Subcutaneous abdominal adipose tissue (tissue), 5 donors: ENCODE measurements at regions not wholly inside any gene's neighbourhood (a gene's known extent, or its start where the extent isn't known, plus 50 kb on each side); places are given as distances from the start of the nearest gene placed in this dataset.

Experiments
- H3K27ac ChIP-seq: one replicate; pipeline ENCODE4 v1.7.0; 2013; ENCODE audit warnings: low read depth, mild to moderate bottlenecking, inconsistent platforms, low read length, moderate library complexity
- H3K27me3 ChIP-seq, 5 donors: one replicate each; pipeline ENCODE4 v1.7.0; 2013; ENCODE audit warnings: low read length in 5 of 5, inconsistent platforms in 1 of 5; ENCODE audit not compliant: control insufficient read depth in 5 of 5, insufficient read depth in 4 of 5
- H3K36me3 ChIP-seq, 5 donors: one replicate each; pipeline ENCODE4 v1.7.0; 2013; ENCODE audit warnings: low read length in 5 of 5; ENCODE audit not compliant: control insufficient read depth in 5 of 5, insufficient read depth in 5 of 5
- H3K4me1 ChIP-seq, 5 donors: one replicate each; pipeline ENCODE4 v1.7.0; 2013; ENCODE audit warnings: low read length in 5 of 5, mild to moderate bottlenecking in 3 of 5, moderate library complexity in 1 of 5; ENCODE audit not compliant: control insufficient read depth in 5 of 5, insufficient read depth in 5 of 5
- H3K4me3 ChIP-seq, 5 donors: one replicate each; pipeline ENCODE4 v1.7.0; 2013; ENCODE audit warnings: low read length in 5 of 5, low read depth in 1 of 5
- H3K9ac ChIP-seq, 5 donors: one replicate each; pipeline ENCODE4 v1.7.0; 2013; ENCODE audit warnings: low read length in 5 of 5, mild to moderate bottlenecking in 4 of 5, moderate library complexity in 3 of 5
- H3K9me3 ChIP-seq, 5 donors: one replicate each; pipeline ENCODE4 v1.7.0; 2013; ENCODE audit warnings: low read length in 5 of 5; ENCODE audit not compliant: control insufficient read depth in 5 of 5
- donor health status: healthy.
- donor health status: healthy.
- donor health status: healthy.
- donor health status: healthy.
- donor health status: healthy.

GRCh38 chrX:14476205-14476604 is 53.1 kb upstream of the GLRA2 start:
- no peak overlapping the region for H3K9ac ChIP-seq
- H3K4me1 ChIP-seq = peaks cover 0 to 4% (median 0%) of the 10 kb centered on the region in 5 donors
- H3K27me3 ChIP-seq = no peaks in the 10 kb centered on the region
- no peak overlapping the region for H3K4me3 ChIP-seq
- H3K27ac ChIP-seq = no peak overlapping the region
- H3K9me3 ChIP-seq = peaks cover 0 to 6% (median 0%) of the 10 kb centered on the region in 5 donors
- H3K36me3 ChIP-seq = no peaks in the 10 kb centered on the region

DNA sequence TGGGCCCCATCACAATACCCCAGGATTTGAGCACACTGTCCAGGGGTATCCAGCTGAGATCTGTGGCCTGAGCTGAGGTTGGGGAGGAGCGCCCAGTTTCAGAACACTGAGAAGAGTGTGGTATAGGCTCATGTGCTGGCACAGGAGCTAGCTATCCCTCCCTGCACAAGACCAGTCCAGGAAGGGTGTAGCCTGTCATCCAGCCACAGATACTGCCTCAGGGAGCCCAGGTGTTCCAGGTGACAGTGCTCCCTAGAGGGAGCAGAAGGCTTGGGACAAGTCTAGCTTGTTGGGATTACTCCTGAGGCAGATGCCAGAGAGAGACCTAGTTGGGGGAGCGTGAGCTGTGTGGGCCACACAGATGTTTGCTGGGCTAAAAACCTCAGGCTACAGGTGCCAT is 79.6 kb upstream of the GLRA2 start:
- no peaks in the 10 kb centered on the region for H3K4me1 ChIP-seq
- peaks cover 0 to 8% (median 6%) of the 10 kb centered on the region in 5 donors for H3K27me3 ChIP-seq
- H3K9me3 ChIP-seq = peaks cover 0 to 2% (median 0%) of the 10 kb centered on the region in 5 donors
- H3K9ac ChIP-seq = no peak overlapping the region
- H3K36me3 ChIP-seq = no peaks in the 10 kb centered on the region
- no peak overlapping the region for H3K27ac ChIP-seq
- H3K4me3 ChIP-seq = no peak overlapping the region

- Histone ChIP-seq H3K27ac (no peak overlapping the region), H3K9me3 (no peaks in the 10 kb centered on the region), H3K27me3 (peaks cover 0 to 8% (median 6%) of the 10 kb centered on the region in 5 donors), H3K36me3 (no peaks in the 10 kb centered on the region), H3K4me3 (no peak overlapping the region), H3K9ac (no peak overlapping the region), H3K4me1 (no peaks in the 10 kb centered on the region)
Measured at GRCh38 chrX:14448406-14448805, 80.9 kb upstream of the GLRA2 start.

- Histone ChIP-seq H3K9me3 (no peaks in the 10 kb centered on the region), H3K36me3 (no peaks in the 10 kb centered on the region), H3K4me3 (no peak overlapping the region), H3K27me3 (peaks cover 0 to 3% (median 0%) of the 10 kb centered on the region in 5 donors), H3K4me1 (no peaks in the 10 kb centered on the region), H3K9ac (no peak overlapping the region), H3K27ac (no peak overlapping the region)
Measured at GRCh38 chrX:14440106-14440505, 89.2 kb upstream of the GLRA2 start.

DNA sequence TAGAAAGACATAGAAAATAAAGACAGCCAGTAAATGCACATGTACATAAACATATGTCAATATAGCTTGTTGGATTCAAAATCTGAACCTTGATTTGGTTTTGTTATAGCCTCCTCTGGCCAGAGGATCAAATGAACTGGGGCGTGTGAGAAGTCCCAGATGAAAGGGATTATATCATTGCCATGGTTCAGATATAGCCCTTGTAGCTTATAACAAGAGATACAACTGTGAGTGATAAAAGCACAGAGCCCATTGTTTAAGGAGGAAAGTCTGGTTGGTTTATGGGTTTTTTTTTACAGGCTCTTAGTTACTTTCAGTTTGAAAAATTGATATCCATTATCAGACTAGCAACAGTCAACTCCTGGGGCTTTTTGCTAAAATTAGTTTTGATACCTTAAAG is 101.7 kb upstream of the GLRA2 start:
- H3K4me3 ChIP-seq = no peak overlapping the region
- H3K27me3 ChIP-seq = peaks cover 0 to 4% (median 0%) of the 10 kb centered on the region in 5 donors
- no peaks in the 10 kb centered on the region for H3K4me1 ChIP-seq
- H3K9ac ChIP-seq = no peak overlapping the region
- no peak overlapping the region for H3K27ac ChIP-seq
- no peaks in the 10 kb centered on the region for H3K36me3 ChIP-seq
- H3K9me3 ChIP-seq = no peaks in the 10 kb centered on the region

DNA sequence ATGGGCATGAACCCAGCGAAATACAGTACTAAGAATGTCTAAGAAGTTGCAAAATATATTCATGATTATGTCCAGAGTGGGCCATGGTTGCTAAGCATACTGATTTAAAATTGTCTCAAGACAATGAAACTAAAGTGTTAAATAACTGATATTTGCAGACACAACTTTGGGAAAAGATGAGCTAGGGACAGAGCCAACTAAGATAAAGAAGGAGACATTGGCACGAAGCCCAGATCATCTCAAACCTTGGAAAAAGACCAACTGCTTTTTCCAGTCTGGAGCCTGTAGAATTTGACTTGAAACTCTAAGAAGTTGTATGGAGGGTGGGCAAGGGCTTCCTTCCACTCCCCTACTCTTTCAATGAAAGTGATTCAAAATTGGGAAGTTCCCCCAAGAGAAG is 108.5 kb upstream of the GLRA2 start:
- no peaks in the 10 kb centered on the region for H3K36me3 ChIP-seq
- no peaks in the 10 kb centered on the region for H3K9me3 ChIP-seq
- no peak overlapping the region for H3K9ac ChIP-seq
- H3K4me3 ChIP-seq = no peak overlapping the region
- H3K27ac ChIP-seq = no peak overlapping the region
- H3K4me1 ChIP-seq = no peaks in the 10 kb centered on the region
- H3K27me3 ChIP-seq = no peaks in the 10 kb centered on the region

DNA sequence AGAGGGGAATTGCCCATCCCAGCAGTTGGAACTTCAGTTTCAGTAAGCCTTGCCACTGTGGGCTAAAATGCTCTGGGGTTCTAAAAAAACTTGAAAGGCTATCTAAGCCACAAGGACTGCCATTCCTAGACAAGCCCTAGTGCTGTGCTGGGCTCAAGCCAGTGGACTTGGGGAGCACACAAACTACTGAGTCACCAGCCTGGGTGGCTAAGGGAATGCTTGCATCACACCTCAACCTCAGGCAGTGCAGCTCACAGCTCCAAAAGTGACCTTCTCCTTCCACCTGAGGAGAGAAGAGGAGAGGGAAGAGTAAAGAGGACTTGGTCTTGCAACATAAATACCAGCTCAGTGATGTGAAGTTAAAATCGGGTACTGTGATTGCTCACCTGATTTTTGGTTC is 116.7 kb upstream of the GLRA2 start:
- Histone ChIP-seq H3K27me3 (no peaks in the 10 kb centered on the region), H3K9ac (no peak overlapping the region), H3K9me3 (peaks cover 0 to 3% (median 0%) of the 10 kb centered on the region in 5 donors)

DNA sequence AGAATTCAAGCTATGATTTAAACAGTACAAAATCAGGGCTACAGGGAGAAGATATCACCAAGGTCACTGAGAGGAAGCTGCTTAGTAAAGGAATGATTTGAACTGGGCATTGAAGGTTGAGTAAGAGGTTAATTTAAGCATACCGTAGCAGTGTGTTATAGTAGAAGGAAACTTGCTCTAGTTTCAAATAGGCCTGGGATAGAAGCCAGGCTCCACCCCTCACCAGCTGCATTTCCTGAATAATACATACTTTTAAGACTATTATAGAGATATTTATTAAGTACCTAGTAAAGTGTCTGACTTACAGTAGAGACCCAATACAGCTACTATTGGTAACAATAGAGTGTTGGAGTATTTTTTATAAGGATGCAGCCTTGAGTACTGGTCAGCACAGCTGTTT is 118.0 kb upstream of the GLRA2 start:
- Histone ChIP-seq H3K27me3 (no peaks in the 10 kb centered on the region), H3K9ac (no peak overlapping the region), H3K9me3 (peaks cover 0 to 3% (median 0%) of the 10 kb centered on the region in 5 donors), H3K4me3 (no peak overlapping the region), H3K36me3 (no peaks in the 10 kb centered on the region), H3K27ac (no peak overlapping the region), H3K4me1 (peaks cover 0 to 5% (median 0%) of the 10 kb centered on the region in 5 donors)

More for the DNA sequence above, 116.7 kb upstream of the GLRA2 start:
- H3K4me1 ChIP-seq = peaks cover 0 to 5% (median 0%) of the 10 kb centered on the region in 5 donors
- H3K36me3 ChIP-seq = no peaks in the 10 kb centered on the region
- no peak overlapping the region for H3K4me3 ChIP-seq
- H3K27ac ChIP-seq = no peak overlapping the region

DNA sequence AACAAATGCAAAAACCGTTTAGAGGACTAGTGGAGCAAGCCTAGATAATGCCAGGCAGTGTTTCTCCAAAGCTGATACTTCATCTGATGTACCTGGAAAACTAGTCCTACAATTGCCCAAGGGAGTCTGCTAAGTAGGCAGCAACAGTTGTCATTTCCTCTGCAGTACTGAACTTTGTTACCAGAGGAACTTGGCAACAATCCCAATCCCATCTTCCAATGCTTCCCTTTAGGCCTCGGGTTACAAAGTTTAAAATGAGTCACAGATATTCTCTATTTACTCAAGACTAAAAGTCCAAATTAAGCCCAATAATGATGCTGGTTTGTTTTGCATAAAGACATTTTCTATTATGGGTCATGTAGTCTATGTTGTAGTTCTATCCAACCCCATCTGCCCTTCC is 120.0 kb upstream of the GLRA2 start:
- H3K4me3 ChIP-seq = no peak overlapping the region
- peaks cover 0 to 5% (median 0%) of the 10 kb centered on the region in 5 donors for H3K4me1 ChIP-seq
- no peak overlapping the region for H3K9ac ChIP-seq
- H3K27me3 ChIP-seq = peaks cover 0 to 5% (median 0%) of the 10 kb centered on the region in 5 donors
- no peak overlapping the region for H3K27ac ChIP-seq
- no peaks in the 10 kb centered on the region for H3K36me3 ChIP-seq
- H3K9me3 ChIP-seq = peaks cover 0 to 3% (median 0%) of the 10 kb centered on the region in 5 donors

GRCh38 chrX:14406225-14406624 is 123.1 kb upstream of the GLRA2 start:
- no peak overlapping the region for H3K9ac ChIP-seq
- no peaks in the 10 kb centered on the region for H3K9me3 ChIP-seq
- H3K4me1 ChIP-seq = peaks cover 0 to 4% (median 0%) of the 10 kb centered on the region in 5 donors
- no peak overlapping the region for H3K27ac ChIP-seq
- no peak overlapping the region for H3K4me3 ChIP-seq
- no peaks in the 10 kb centered on the region for H3K36me3 ChIP-seq
- H3K27me3 ChIP-seq = peaks cover 0 to 5% (median 0%) of the 10 kb centered on the region in 5 donors

- Histone ChIP-seq H3K27ac (no peak overlapping the region), H3K4me3 (no peak overlapping the region), H3K9ac (no peak overlapping the region), H3K4me1 (peaks cover 0 to 8% (median 0%) of the 10 kb centered on the region in 5 donors), H3K9me3 (peaks cover 0 to 3% (median 0%) of the 10 kb centered on the region in 5 donors), H3K36me3 (no peaks in the 10 kb centered on the region), H3K27me3 (no peaks in the 10 kb centered on the region)
Measured at GRCh38 chrX:14398725-14399124, 130.6 kb upstream of the GLRA2 start.
